ENCODE measurements at regions not wholly inside any gene's neighbourhood (a gene's known extent, or its start where the extent isn't known, plus 50 kb on each side); places are given as distances from the start of the nearest gene placed in this dataset.
"Not testable (repeated sequence)": the region's sequence is repeated elsewhere in the genome, so short reads cannot be mapped to it uniquely, and the experiment has no call there.

GRCh38 chr3:40753291-40753770 is 228.6 kb downstream of the ZNF621 start:
- H3K4me1 Mint-ChIP-seq = peaks cover 0 to 2% (median 0%) of the 10 kb centered on the region in 7 donors
- no peaks in the 10 kb centered on the region for H3K36me3 ChIP-seq (ENCODE audit: control insufficient read depth in 2 of 3, insufficient read depth in 3 of 3, low read length in 3 of 3)

DNA sequence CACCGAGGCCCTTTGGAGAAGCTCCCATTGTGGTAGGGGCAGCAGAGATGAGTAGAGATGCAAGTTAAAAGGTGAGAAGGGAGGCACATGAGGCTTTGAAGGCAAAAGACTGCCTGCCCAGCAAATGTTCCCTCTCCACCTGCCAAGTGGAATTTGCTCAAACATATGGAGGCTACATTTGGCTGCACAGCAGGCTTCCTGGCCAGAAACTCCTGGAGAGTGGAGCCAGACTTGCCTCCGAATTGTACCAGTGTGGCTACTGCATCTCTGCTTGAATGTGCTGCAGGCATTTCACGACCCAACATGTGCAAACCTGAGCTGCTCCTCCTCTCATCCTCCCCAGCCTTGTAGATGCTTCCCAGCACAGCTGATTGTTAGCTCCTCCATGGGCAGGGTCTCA is 229.2 kb downstream of the ZNF621 start:
- Histone ChIP-seq H3K4me1 (ENCODE audit: control insufficient read depth in 2 of 2, insufficient read depth in 2 of 2, low read length in 2 of 2) (no peaks in the 10 kb centered on the region), H3K27ac (ENCODE audit: low read depth, low read length) (no peak overlapping the region), H3K4me3 (ENCODE audit: low read length) (no peak overlapping the region), H3K36me3 (ENCODE audit: control insufficient read depth in 2 of 3, insufficient read depth in 3 of 3, low read length in 3 of 3) (no peaks in the 10 kb centered on the region), H3K9me3 (ENCODE audit: control insufficient read depth in 2 of 3, low read length in 3 of 3) (no peaks in the 10 kb centered on the region), H3K27me3 (ENCODE audit: control insufficient read depth in 2 of 2, insufficient read depth in 2 of 2, low read length in 2 of 2) (no peaks in the 10 kb centered on the region)
- ATAC-seq (no peak), DNase-seq (no peak)
- peaks cover 0 to 39% (median 23%) of the 10 kb centered on the region in 5 donors for H3K27me3 Mint-ChIP-seq
- no peak overlapping the region for H3K4me3 Mint-ChIP-seq
- peaks cover 0 to 6% (median 0%) of the 10 kb centered on the region in 5 donors for H3K36me3 Mint-ChIP-seq
- H3K9me3 Mint-ChIP-seq = peaks cover 0 to 12% (median 2%) of the 10 kb centered on the region in 11 donors
- H3K27ac Mint-ChIP-seq = no peak overlapping the region
- intact Hi-C loops (cut with micrococcal nuclease) = no loop called here
- CTCF ChIA-PET = no interaction called here
- H3K4me1 Mint-ChIP-seq = peaks cover 0 to 2% (median 0%) of the 10 kb centered on the region in 7 donors
- POLR2A ChIA-PET = no interaction called here

More at GRCh38 chr3:40753291-40753770, 228.6 kb downstream of the ZNF621 start:
- H3K27me3 ChIP-seq (ENCODE audit: control insufficient read depth in 2 of 2, insufficient read depth in 2 of 2, low read length in 2 of 2) = no peaks in the 10 kb centered on the region
- no peak for ATAC-seq
- H3K36me3 Mint-ChIP-seq = peaks cover 0 to 6% (median 0%) of the 10 kb centered on the region in 5 donors
- no peak overlapping the region for H3K27ac Mint-ChIP-seq
- no peak overlapping the region for H3K27ac ChIP-seq (ENCODE audit: low read depth, low read length)
- intact Hi-C loops (cut with micrococcal nuclease) = no loop called here
- no peaks in the 10 kb centered on the region for H3K4me1 ChIP-seq (ENCODE audit: control insufficient read depth in 2 of 2, insufficient read depth in 2 of 2, low read length in 2 of 2)
- POLR2A ChIA-PET = no interaction called here
- CTCF ChIA-PET = no interaction called here
- H3K9me3 ChIP-seq (ENCODE audit: control insufficient read depth in 2 of 3, low read length in 3 of 3) = no peaks in the 10 kb centered on the region
- DNase-seq = no peak
- H3K9me3 Mint-ChIP-seq = peaks cover 0 to 12% (median 2%) of the 10 kb centered on the region in 11 donors
- H3K4me3 Mint-ChIP-seq = no peak overlapping the region
- peaks cover 0 to 39% (median 23%) of the 10 kb centered on the region in 5 donors for H3K27me3 Mint-ChIP-seq
- H3K4me3 ChIP-seq (ENCODE audit: low read length) = no peak overlapping the region

DNA sequence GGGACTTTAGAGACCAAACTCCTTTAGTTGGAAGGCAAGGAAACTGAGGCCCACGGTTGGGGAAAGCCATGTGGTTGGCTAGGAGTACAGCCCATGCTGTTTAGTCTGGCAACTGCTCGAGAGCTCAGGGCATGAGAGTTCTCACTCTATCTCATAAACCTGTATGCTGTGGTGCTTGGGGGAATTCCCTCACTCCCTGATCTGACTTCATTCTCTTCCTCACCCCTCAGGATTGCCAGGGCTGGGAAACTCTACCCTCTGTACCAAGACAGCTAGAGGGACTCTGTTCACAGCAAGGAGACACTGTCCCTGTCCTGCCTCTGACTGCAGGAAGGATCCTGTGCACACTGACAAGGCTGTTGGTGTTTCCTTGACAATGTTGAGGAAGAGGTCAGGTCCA is 230.2 kb downstream of the ZNF621 start:
- intact Hi-C loops (cut with micrococcal nuclease) = no loop called here
- ATAC-seq (no peak), DNase-seq (no peak)
- Histone ChIP-seq H3K27ac (ENCODE audit: low read depth, low read length) (no peak overlapping the region), H3K9me3 (ENCODE audit: control insufficient read depth in 2 of 3, low read length in 3 of 3) (no peaks in the 10 kb centered on the region), H3K4me1 (ENCODE audit: control insufficient read depth in 2 of 2, insufficient read depth in 2 of 2, low read length in 2 of 2) (no peaks in the 10 kb centered on the region), H3K36me3 (ENCODE audit: control insufficient read depth in 2 of 3, insufficient read depth in 3 of 3, low read length in 3 of 3) (no peaks in the 10 kb centered on the region), H3K27me3 (ENCODE audit: control insufficient read depth in 2 of 2, insufficient read depth in 2 of 2, low read length in 2 of 2) (no peaks in the 10 kb centered on the region), H3K4me3 (ENCODE audit: low read length) (no peak overlapping the region)
- POLR2A ChIA-PET = no interaction called here
- H3K27ac Mint-ChIP-seq = no peak overlapping the region
- peaks cover 0 to 2% (median 0%) of the 10 kb centered on the region in 7 donors for H3K4me1 Mint-ChIP-seq
- H3K9me3 Mint-ChIP-seq = peaks cover 0 to 14% (median 2%) of the 10 kb centered on the region in 11 donors
- H3K27me3 Mint-ChIP-seq = peaks cover 0 to 33% (median 19%) of the 10 kb centered on the region in 5 donors
- peaks cover 0 to 6% (median 0%) of the 10 kb centered on the region in 5 donors for H3K36me3 Mint-ChIP-seq
- no peak overlapping the region for H3K4me3 Mint-ChIP-seq
- CTCF ChIA-PET = no interaction called here

GRCh38 chr3:40756500-40756899 is 231.7 kb downstream of the ZNF621 start:
- no peak overlapping the region for H3K4me3 ChIP-seq (ENCODE audit: low read length)
- ATAC-seq = no peak
- no peak for DNase-seq
- H3K4me1 ChIP-seq (ENCODE audit: control insufficient read depth in 2 of 2, insufficient read depth in 2 of 2, low read length in 2 of 2) = no peaks in the 10 kb centered on the region
- H3K4me3 Mint-ChIP-seq = no peak overlapping the region
- H3K9me3 Mint-ChIP-seq = peaks cover 0 to 29% (median 9%) of the 10 kb centered on the region in 11 donors
- H3K27me3 ChIP-seq (ENCODE audit: control insufficient read depth in 2 of 2, insufficient read depth in 2 of 2, low read length in 2 of 2) = no peaks in the 10 kb centered on the region
- peaks cover 0 to 6% (median 0%) of the 10 kb centered on the region in 5 donors for H3K36me3 Mint-ChIP-seq
- peaks cover 0 to 37% (median 15%) of the 10 kb centered on the region in 5 donors for H3K27me3 Mint-ChIP-seq
- H3K36me3 ChIP-seq (ENCODE audit: control insufficient read depth in 2 of 3, insufficient read depth in 3 of 3, low read length in 3 of 3) = no peaks in the 10 kb centered on the region
- no peaks in the 10 kb centered on the region for H3K9me3 ChIP-seq (ENCODE audit: control insufficient read depth in 2 of 3, low read length in 3 of 3)
- intact Hi-C loops (cut with micrococcal nuclease) = no loop called here
- POLR2A ChIA-PET = no interaction called here
- no peak overlapping the region for H3K27ac Mint-ChIP-seq
- CTCF ChIA-PET = no interaction called here
- peaks cover 0 to 2% (median 0%) of the 10 kb centered on the region in 7 donors for H3K4me1 Mint-ChIP-seq
- H3K27ac ChIP-seq (ENCODE audit: low read depth, low read length) = no peak overlapping the region

- H3K9me3 ChIP-seq (ENCODE audit: control insufficient read depth in 2 of 3, low read length in 3 of 3); H3K27ac ChIP-seq (ENCODE audit: low read depth, low read length); H3K36me3 ChIP-seq (ENCODE audit: control insufficient read depth in 2 of 3, insufficient read depth in 3 of 3, low read length in 3 of 3); H3K4me3 Mint-ChIP-seq; DNase-seq; POLR2A ChIA-PET; H3K36me3 Mint-ChIP-seq; H3K4me1 ChIP-seq (ENCODE audit: control insufficient read depth in 2 of 2, insufficient read depth in 2 of 2, low read length in 2 of 2); H3K27me3 ChIP-seq (ENCODE audit: control insufficient read depth in 2 of 2, insufficient read depth in 2 of 2, low read length in 2 of 2); H3K4me1 Mint-ChIP-seq; H3K27ac Mint-ChIP-seq; ATAC-seq; intact Hi-C loops (cut with micrococcal nuclease); CTCF ChIA-PET; H3K4me3 ChIP-seq (ENCODE audit: low read length): not testable (repeated sequence)
- Mint-ChIP-seq H3K27me3 (peaks cover 0 to 15% (median 8%) of the 10 kb centered on the region in 5 donors), H3K9me3 (peaks cover 0 to 23% (median 8%) of the 10 kb centered on the region in 11 donors)
Measured at GRCh38 chr3:40762771-40763170, 238.0 kb downstream of the ZNF621 start.

DNA sequence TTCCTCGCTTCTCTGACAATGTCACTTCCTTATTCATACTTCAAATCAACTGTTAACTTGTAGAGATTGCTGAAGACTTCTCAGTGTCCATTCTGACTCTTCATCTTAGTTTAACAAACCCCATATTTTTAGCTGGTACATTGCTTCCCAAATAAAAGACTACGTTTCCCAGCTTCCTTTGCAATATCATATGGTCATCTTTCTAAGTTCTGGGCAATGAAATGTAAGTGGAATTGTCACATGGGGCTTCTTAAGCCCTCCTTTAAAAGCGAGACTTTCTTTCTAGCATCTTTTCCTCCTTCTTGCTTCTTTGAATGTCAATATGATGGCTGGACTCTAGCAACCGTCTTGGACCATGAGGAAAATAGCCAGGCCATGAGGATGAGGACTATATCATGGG is 239.0 kb downstream of the ZNF621 start:
- no peaks in the 10 kb centered on the region for H3K4me1 Mint-ChIP-seq
- Histone ChIP-seq H3K4me1 (ENCODE audit: control insufficient read depth in 2 of 2, insufficient read depth in 2 of 2, low read length in 2 of 2) (no peaks in the 10 kb centered on the region), H3K27me3 (ENCODE audit: control insufficient read depth in 2 of 2, insufficient read depth in 2 of 2, low read length in 2 of 2) (no peaks in the 10 kb centered on the region), H3K27ac (ENCODE audit: low read depth, low read length) (no peak overlapping the region), H3K4me3 (ENCODE audit: low read length) (no peak overlapping the region), H3K36me3 (ENCODE audit: control insufficient read depth in 2 of 3, insufficient read depth in 3 of 3, low read length in 3 of 3) (no peaks in the 10 kb centered on the region), H3K9me3 (ENCODE audit: control insufficient read depth in 2 of 3, low read length in 3 of 3) (no peaks in the 10 kb centered on the region)
- peaks cover 0 to 4% (median 0%) of the 10 kb centered on the region in 5 donors for H3K36me3 Mint-ChIP-seq
- no peak overlapping the region for H3K27ac Mint-ChIP-seq
- H3K4me3 Mint-ChIP-seq = no peak overlapping the region
- no peak for ATAC-seq
- peaks cover 0 to 15% (median 8%) of the 10 kb centered on the region in 5 donors for H3K27me3 Mint-ChIP-seq
- intact Hi-C loops (cut with micrococcal nuclease) = no loop called here
- ChIA-PET POLR2A (no interaction called here), CTCF (no interaction called here)
- peaks cover 0 to 23% (median 8%) of the 10 kb centered on the region in 11 donors for H3K9me3 Mint-ChIP-seq
- DNase-seq = no peak

- CTCF ChIA-PET = no interaction called here
Measured at GRCh38 chr3:40764747-40765146, 240.0 kb downstream of the ZNF621 start.

More at GRCh38 chr3:40764747-40765146, 240.0 kb downstream of the ZNF621 start:
- H3K9me3 Mint-ChIP-seq = peaks cover 0 to 22% (median 8%) of the 10 kb centered on the region in 11 donors
- DNase-seq = no peak
- Histone ChIP-seq H3K36me3 (ENCODE audit: control insufficient read depth in 2 of 3, insufficient read depth in 3 of 3, low read length in 3 of 3) (no peaks in the 10 kb centered on the region), H3K27me3 (ENCODE audit: control insufficient read depth in 2 of 2, insufficient read depth in 2 of 2, low read length in 2 of 2) (no peaks in the 10 kb centered on the region), H3K4me3 (ENCODE audit: low read length) (no peak overlapping the region), H3K27ac (ENCODE audit: low read depth, low read length) (no peak overlapping the region), H3K4me1 (ENCODE audit: control insufficient read depth in 2 of 2, insufficient read depth in 2 of 2, low read length in 2 of 2) (no peaks in the 10 kb centered on the region), H3K9me3 (ENCODE audit: control insufficient read depth in 2 of 3, low read length in 3 of 3) (no peaks in the 10 kb centered on the region)
- ATAC-seq = no peak
- no peak overlapping the region for H3K4me3 Mint-ChIP-seq
- peaks cover 0 to 4% (median 0%) of the 10 kb centered on the region in 5 donors for H3K36me3 Mint-ChIP-seq
- peaks cover 0 to under 1% (median 0%) of the 10 kb centered on the region in 7 donors for H3K4me1 Mint-ChIP-seq
- no peak overlapping the region for H3K27ac Mint-ChIP-seq
- intact Hi-C loops (cut with micrococcal nuclease) = no loop called here
- peaks cover 0 to 15% (median 8%) of the 10 kb centered on the region in 5 donors for H3K27me3 Mint-ChIP-seq
- POLR2A ChIA-PET = no interaction called here
